ENCODE measurements at regions not wholly inside any gene's neighbourhood (a gene's known extent, or its start where the extent isn't known, plus 50 kb on each side); places are given as distances from the start of the nearest gene placed in this dataset.

DNA sequence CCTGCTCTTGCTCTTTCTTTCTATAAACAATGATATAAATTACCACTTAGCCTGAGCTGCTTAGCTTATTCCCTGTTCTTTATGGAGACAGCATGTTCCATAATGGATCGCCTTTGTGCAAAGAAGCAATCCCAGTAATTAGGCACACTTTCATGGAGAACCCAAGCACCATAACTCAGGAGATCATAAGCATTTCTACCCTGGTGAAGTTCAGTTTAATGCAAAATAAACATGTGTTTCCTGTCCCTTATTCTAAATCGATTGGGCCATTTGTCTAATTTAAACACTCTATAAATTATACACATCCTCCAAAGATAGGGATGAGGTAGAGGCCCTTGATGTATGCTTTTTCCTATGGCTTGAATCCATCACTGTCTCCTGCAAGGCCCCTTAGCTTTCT is 75.8 kb upstream of the TMEM72 start:
- Histone ChIP-seq H3K36me3 (ENCODE audit: low read depth) (no peaks in the 10 kb centered on the region), H3K9me3 (no peaks in the 10 kb centered on the region), H3K4me3 (no peak overlapping the region), H3K4me1 (ENCODE audit: low read depth) (no peaks in the 10 kb centered on the region)
- TF ChIP-seq CTCF (IDR thresholded peaks at IDR 0.05): no peak
- DNase-seq: no peak
- ATAC-seq: no peak
- intact Hi-C loops (cut with DNase I, micrococcal nuclease): no loop called here

- no peaks in the 10 kb centered on the region for H3K9me3 ChIP-seq
- DNase-seq (no peak), ATAC-seq (no peak)
- no peak for TF ChIP-seq CTCF (IDR thresholded peaks at IDR 0.05)
- no peak overlapping the region for H3K4me3 ChIP-seq
- intact Hi-C loops (cut with DNase I, micrococcal nuclease): no loop called here
- H3K4me1 ChIP-seq (ENCODE audit: low read depth): no peaks in the 10 kb centered on the region
- no peaks in the 10 kb centered on the region for H3K36me3 ChIP-seq (ENCODE audit: low read depth)
Observed at GRCh38 chr10:44843484-44843883, 67.7 kb upstream of the TMEM72 start.

- TF ChIP-seq CTCF (IDR thresholded peaks at IDR 0.05): no peak
- H3K4me1 ChIP-seq (ENCODE audit: low read depth): no peaks in the 10 kb centered on the region
- no peak for DNase-seq
- no peak overlapping the region for H3K4me3 ChIP-seq
- H3K9me3 ChIP-seq: no peaks in the 10 kb centered on the region
- ATAC-seq: no peak
- intact Hi-C loops (cut with DNase I, micrococcal nuclease): no loop called here
- H3K36me3 ChIP-seq (ENCODE audit: low read depth): no peaks in the 10 kb centered on the region
Observed at GRCh38 chr10:44845361-44846175, 65.6 kb upstream of the TMEM72 start.

DNA sequence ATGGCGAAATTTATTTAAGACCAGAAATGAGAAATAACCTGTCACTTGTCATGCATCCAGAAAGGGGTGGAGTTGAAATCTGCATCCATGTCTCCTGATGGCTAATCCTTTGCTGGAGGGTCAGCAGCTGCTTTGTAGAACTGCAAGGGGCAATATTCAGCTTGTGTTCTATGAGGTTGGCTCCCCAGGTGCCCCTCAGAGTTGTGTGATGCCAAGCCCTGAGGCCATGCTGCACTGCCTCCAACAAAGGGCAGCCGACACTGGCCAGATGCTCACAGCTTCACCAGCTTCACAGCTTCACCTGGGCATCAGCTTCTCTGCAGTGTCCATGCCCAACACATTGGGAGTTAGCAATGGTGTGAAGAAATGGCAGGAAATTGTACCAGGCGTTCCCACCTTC is 64.0 kb upstream of the TMEM72 start:
- intact Hi-C loops (cut with DNase I, micrococcal nuclease): no loop called here
- H3K9me3 ChIP-seq: no peaks in the 10 kb centered on the region
- no peaks in the 10 kb centered on the region for H3K36me3 ChIP-seq (ENCODE audit: low read depth)
- DNase-seq: no peak
- no peaks in the 10 kb centered on the region for H3K4me1 ChIP-seq (ENCODE audit: low read depth)
- ATAC-seq: no peak
- TF ChIP-seq CTCF (IDR thresholded peaks at IDR 0.05): no peak
- H3K4me3 ChIP-seq: no peak overlapping the region

- DNase-seq (no peak), ATAC-seq (no peak)
- intact Hi-C loops (cut with DNase I, micrococcal nuclease): no loop called here
- TF ChIP-seq CTCF (IDR thresholded peaks at IDR 0.05): no peak
- Histone ChIP-seq H3K4me1 (ENCODE audit: low read depth) (no peaks in the 10 kb centered on the region), H3K9me3 (no peaks in the 10 kb centered on the region), H3K36me3 (ENCODE audit: low read depth) (no peaks in the 10 kb centered on the region), H3K4me3 (no peak overlapping the region)
Observed at GRCh38 chr10:44848211-44848610, 62.9 kb upstream of the TMEM72 start.

Data from mucosa of descending colon (tissue), 3 donors.